HCT116 (cell line): ENCODE measurements at regions not wholly inside any gene's neighbourhood (a gene's known extent, or its start where the extent isn't known, plus 50 kb on each side); places are given as distances from the start of the nearest gene placed in this dataset.

Experiments
- ATAC-seq: fragments of 200-7000 bp; cut with Tn5 transposase; 2 replicates; pipeline ENCODE4 v1.9.1; 2020; ENCODE audit warnings: mild to moderate bottlenecking, moderate library complexity
- BruUV-seq: library from RNA; stranded (reverse); fragments of 400-500 nt; replicated peaks from 2 replicates; lab custom pipeline; 2021; lab: Mats Ljungman, UMichigan
- CTCF ChIA-PET: fragments of 300-600 bp; sonication (Branson Sonifier 250); formaldehyde crosslinking; loops from one replicate; lab custom pipeline; 2021; ENCODE audit warnings: antibody characterized with exemption; lab: Charles Lee
- POLR2A ChIA-PET: fragments of 300-600, 350-600 bp; sonication (Branson Sonifier 250); formaldehyde crosslinking; loops from one replicate; lab custom pipeline; 2021; ENCODE audit warnings: antibody characterized with exemption; lab: Charles Lee
- RAD21 ChIA-PET, 2 experiments: fragments of 300-600 bp; sonication (Branson Sonifier 250); formaldehyde crosslinking; loops; one replicate each; lab custom pipeline; 2023; ENCODE audit warnings: low total read pairs in 2 of 2; ENCODE audit not compliant: uncharacterized antibody in 2 of 2, unreplicated experiment in 2 of 2, low non-redundant PET in 1 of 2; lab: Charles Lee
- DNase-seq: peaks from one replicate; pipeline ENCODE4 v3.0.0-alpha.2; 2010; ENCODE audit warnings: low read depth, low spot score
- H2AFZ ChIP-seq: fragments of 200-600 bp; shearing (Covaris generic), sonication (generic); 2 replicates; pipeline ENCODE4 v1.6.1; 2017; ENCODE audit warnings: low read depth, mixed run types, mixed read lengths, antibody characterized with exemption, low read length; ENCODE audit not compliant: poor library complexity, severe bottlenecking
- H3K27ac ChIP-seq: 2 replicates; pipeline ENCODE4 v1.5.1; 2012; ENCODE audit warnings: low read depth, low read length
- H3K27me3 ChIP-seq: fragments of 200-600 bp; sonication (generic); 2 replicates; pipeline ENCODE4 v1.6.1; 2016; ENCODE audit warnings: mixed run types, low read length, mixed read lengths; ENCODE audit not compliant: insufficient read depth
- H3K36me3 ChIP-seq, 2 experiments: fragments of 200-500 bp in 1 of 2; fragments of 200-600 bp in 1 of 2; sonication (Bioruptor generic) in 1 of 2; sonication (generic) in 1 of 2; 2 replicates each; pipeline versions ENCODE4 v1.5.1 to v1.6.1; 2014 to 2016; ENCODE audit warnings: low read length in 2 of 2, inconsistent platforms in 1 of 2, mixed read lengths in 1 of 2, mixed run types in 1 of 2; ENCODE audit not compliant: insufficient read depth in 2 of 2, control insufficient read depth in 1 of 2
- H3K4me1 ChIP-seq, 2 experiments: fragments of 200-600 bp in 1 of 2; sonication (generic) in 1 of 2; 2 replicates each; pipeline versions ENCODE4 v1.5.1 to v1.6.1; 2012 to 2017; ENCODE audit warnings: low read length in 2 of 2, inconsistent platforms in 1 of 2, mild to moderate bottlenecking in 1 of 2, mixed read lengths in 1 of 2, mixed run types in 1 of 2, moderate library complexity in 1 of 2; ENCODE audit not compliant: insufficient read depth in 2 of 2, control insufficient read depth in 1 of 2
- H3K4me2 ChIP-seq: fragments of 200-600 bp; sonication (generic); 2 replicates; pipeline ENCODE4 v1.6.1; 2017; ENCODE audit warnings: mixed run types, low read length, mixed read lengths
- H3K4me3 ChIP-seq, 2 experiments: fragments of 200-600 bp in 1 of 2; sonication (generic) in 1 of 2; replicated peaks in 1 of 2; 2 replicates each; pipeline ENCODE4 v1.5.1; 2011 to 2016; ENCODE audit warnings: low read length in 2 of 2, control low read depth in 1 of 2, low read depth in 1 of 2, mild to moderate bottlenecking in 1 of 2, mixed read lengths in 1 of 2, mixed run types in 1 of 2
- H3K79me2 ChIP-seq: fragments of 200-600 bp; sonication (generic); 2 replicates; pipeline ENCODE4 v1.6.1; 2017; ENCODE audit warnings: mild to moderate bottlenecking, mixed run types, low read length, moderate library complexity, mixed read lengths; ENCODE audit not compliant: insufficient read depth
- H3K9ac ChIP-seq: fragments of 200-600 bp; sonication (generic); 2 replicates; pipeline ENCODE4 v1.6.1; 2016; ENCODE audit warnings: low read length, mixed read lengths
- H3K9me2 ChIP-seq: fragments of 200-600 bp; sonication (generic), shearing (Covaris generic); 2 replicates; pipeline ENCODE4 v1.6.1; 2017; ENCODE audit warnings: mixed run types, mild to moderate bottlenecking, moderate library complexity; ENCODE audit not compliant: insufficient read depth
- H3K9me3 ChIP-seq, 2 experiments: fragments of 200-500 bp in 1 of 2; fragments of 200-600 bp in 1 of 2; sonication (Bioruptor generic) in 1 of 2; sonication (generic) in 1 of 2; 2 replicates each; pipeline ENCODE4 v1.6.1; 2014 to 2017; ENCODE audit warnings: low read length in 2 of 2, mixed read lengths in 2 of 2, inconsistent platforms in 1 of 2, low read depth in 1 of 2, mild to moderate bottlenecking in 1 of 2, mixed run types in 1 of 2, moderate library complexity in 1 of 2; ENCODE audit not compliant: control insufficient read depth in 1 of 2, insufficient read depth in 1 of 2
- H4K20me1 ChIP-seq: fragments of 200-600 bp; sonication (generic), shearing (Covaris generic); 2 replicates; pipeline ENCODE4 v1.6.1; 2017; ENCODE audit warnings: mixed run types, mild to moderate bottlenecking, moderate library complexity; ENCODE audit not compliant: insufficient read depth
- ATF3 ChIP-seq: IDR thresholded peaks from 2 replicates; pipeline ENCODE4 v1.6.1; 2012
- CBX3 ChIP-seq: IDR thresholded peaks from 2 replicates; pipeline ENCODE4 v1.6.1; 2012; ENCODE audit warnings: low read depth
- CTCF ChIP-seq, 3 experiments: fragments of 200-600 bp in 1 of 3; sonication (generic) in 1 of 3; IDR thresholded peaks in 2 of 3; conservative IDR thresholded peaks in 1 of 3; 2 replicates each; pipeline ENCODE4 v1.5.1; 2012 to 2017; ENCODE audit warnings: low read depth in 2 of 3, low read length in 2 of 3, antibody characterized with exemption in 1 of 3, borderline replicate concordance in 1 of 3, control low read depth in 1 of 3, mild to moderate bottlenecking in 1 of 3, mixed read lengths in 1 of 3, mixed run types in 1 of 3, moderate library complexity in 1 of 3; ENCODE audit not compliant: insufficient read depth in 1 of 3
- EGR1 ChIP-seq: IDR thresholded peaks from 2 replicates; pipeline ENCODE4 v1.6.1; 2012; ENCODE audit warnings: low read depth
- ELF1 ChIP-seq: IDR thresholded peaks from 2 replicates; pipeline ENCODE4 v1.6.1; 2012; ENCODE audit warnings: low read depth, borderline replicate concordance
- EZH2 ChIP-seq: fragments of 200-600 bp; sonication (generic); IDR thresholded peaks from 2 replicates; pipeline ENCODE4 v1.6.1; 2017; ENCODE audit warnings: antibody characterized with exemption, mixed run types
- FOSL1 ChIP-seq: IDR thresholded peaks from 2 replicates; pipeline ENCODE4 v1.6.1; 2012; ENCODE audit warnings: low read depth
- JUND ChIP-seq: IDR thresholded peaks from 2 replicates; pipeline ENCODE4 v1.6.1; 2012
- POLR2A ChIP-seq: IDR thresholded peaks from 2 replicates; pipeline ENCODE4 v1.7.0; 2011; ENCODE audit warnings: borderline replicate concordance; ENCODE audit not compliant: insufficient read depth, insufficient read length; ENCODE audit errors: extremely low read depth
- POLR2AphosphoS5 ChIP-seq: IDR thresholded peaks from 2 replicates; pipeline ENCODE4 v1.6.1; 2011; ENCODE audit warnings: mild to moderate bottlenecking, low read depth, low read length, moderate library complexity
- RAD21 ChIP-seq: IDR thresholded peaks from 2 replicates; pipeline ENCODE4 v1.6.1; 2012; ENCODE audit warnings: low read depth, mild to moderate bottlenecking
- SP1 ChIP-seq: IDR thresholded peaks from 2 replicates; pipeline ENCODE4 v1.6.1; 2012; ENCODE audit warnings: low read depth
- SRF ChIP-seq: IDR thresholded peaks from 2 replicates; pipeline ENCODE4 v1.6.1; 2012; ENCODE audit warnings: low read depth
- YY1 ChIP-seq: IDR thresholded peaks from 2 replicates; pipeline ENCODE4 v1.6.1; 2011; ENCODE audit warnings: low read length, low read depth, moderate library complexity, mild to moderate bottlenecking; ENCODE audit not compliant: insufficient replicate concordance; ENCODE audit errors: extremely low read depth
- intact Hi-C: fragments of 100-400 bp; cut with micrococcal nuclease; formaldehyde crosslinking; loops from 2 replicates; pipeline ENCODE4 v1.10.0; 2022
- TF ChIP-seq, protein P1 (sequence below): IDR thresholded peaks from 2 replicates; pipeline ENCODE4 v1.6.1; 2011; ENCODE audit warnings: mild to moderate bottlenecking, low read length, moderate library complexity; ENCODE audit not compliant: insufficient replicate concordance; ENCODE audit errors: extremely low read depth
- TF ChIP-seq, protein P2 (sequence below): IDR thresholded peaks from 2 replicates; pipeline ENCODE4 v1.6.1; 2012
- TF ChIP-seq, protein P3 (sequence below): IDR thresholded peaks from 2 replicates; pipeline ENCODE4 v1.6.1; 2012; ENCODE audit warnings: low read depth

- TF ChIP-seq, protein P1, sequence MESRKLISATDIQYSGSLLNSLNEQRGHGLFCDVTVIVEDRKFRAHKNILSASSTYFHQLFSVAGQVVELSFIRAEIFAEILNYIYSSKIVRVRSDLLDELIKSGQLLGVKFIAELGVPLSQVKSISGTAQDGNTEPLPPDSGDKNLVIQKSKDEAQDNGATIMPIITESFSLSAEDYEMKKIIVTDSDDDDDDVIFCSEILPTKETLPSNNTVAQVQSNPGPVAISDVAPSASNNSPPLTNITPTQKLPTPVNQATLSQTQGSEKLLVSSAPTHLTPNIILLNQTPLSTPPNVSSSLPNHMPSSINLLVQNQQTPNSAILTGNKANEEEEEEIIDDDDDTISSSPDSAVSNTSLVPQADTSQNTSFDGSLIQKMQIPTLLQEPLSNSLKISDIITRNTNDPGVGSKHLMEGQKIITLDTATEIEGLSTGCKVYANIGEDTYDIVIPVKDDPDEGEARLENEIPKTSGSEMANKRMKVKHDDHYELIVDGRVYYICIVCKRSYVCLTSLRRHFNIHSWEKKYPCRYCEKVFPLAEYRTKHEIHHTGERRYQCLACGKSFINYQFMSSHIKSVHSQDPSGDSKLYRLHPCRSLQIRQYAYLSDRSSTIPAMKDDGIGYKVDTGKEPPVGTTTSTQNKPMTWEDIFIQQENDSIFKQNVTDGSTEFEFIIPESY, result no peak
- TF ChIP-seq POLR2AphosphoS5, result no peak
- TF ChIP-seq ATF3, result no peak
Measured at GRCh38 chr9:74348777-74349176, 148.4 kb upstream of the RORB start (continued).

- CTCF ChIA-PET, result no interaction called here
- Histone ChIP-seq H3K9me3 (peaks cover 0 to 4% of the 10 kb centered on the region in 2 experiments; a peak in 1 of 4 replicates), H4K20me1 (no peaks in the 10 kb centered on the region), H3K79me2 (no peaks in the 10 kb centered on the region), H3K27me3 (no peaks in the 10 kb centered on the region), H3K36me3 (no peaks in the 10 kb centered on the region), H3K27ac (no peak overlapping the region), H3K4me2 (no peak overlapping the region), H3K9ac (no peak overlapping the region), H3K4me1 (no peaks in the 10 kb centered on the region), H3K9me2 (no peaks in the 10 kb centered on the region), H2AFZ (no peak overlapping the region), H3K4me3 (no peak overlapping the region)
- TF ChIP-seq FOSL1, result no peak
- TF ChIP-seq SP1, result no peak
- TF ChIP-seq SRF, result no peak
- TF ChIP-seq YY1, result no peak
- no peak for TF ChIP-seq CBX3
- TF ChIP-seq ELF1, result no peak
- TF ChIP-seq, protein P2, sequence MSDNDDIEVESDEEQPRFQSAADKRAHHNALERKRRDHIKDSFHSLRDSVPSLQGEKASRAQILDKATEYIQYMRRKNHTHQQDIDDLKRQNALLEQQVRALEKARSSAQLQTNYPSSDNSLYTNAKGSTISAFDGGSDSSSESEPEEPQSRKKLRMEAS, result no peak
- TF ChIP-seq JUND, result no peak
- no peak for TF ChIP-seq EZH2
- TF ChIP-seq, protein P1, result no peak
- TF ChIP-seq EGR1, result no peak
- TF ChIP-seq, protein P3, sequence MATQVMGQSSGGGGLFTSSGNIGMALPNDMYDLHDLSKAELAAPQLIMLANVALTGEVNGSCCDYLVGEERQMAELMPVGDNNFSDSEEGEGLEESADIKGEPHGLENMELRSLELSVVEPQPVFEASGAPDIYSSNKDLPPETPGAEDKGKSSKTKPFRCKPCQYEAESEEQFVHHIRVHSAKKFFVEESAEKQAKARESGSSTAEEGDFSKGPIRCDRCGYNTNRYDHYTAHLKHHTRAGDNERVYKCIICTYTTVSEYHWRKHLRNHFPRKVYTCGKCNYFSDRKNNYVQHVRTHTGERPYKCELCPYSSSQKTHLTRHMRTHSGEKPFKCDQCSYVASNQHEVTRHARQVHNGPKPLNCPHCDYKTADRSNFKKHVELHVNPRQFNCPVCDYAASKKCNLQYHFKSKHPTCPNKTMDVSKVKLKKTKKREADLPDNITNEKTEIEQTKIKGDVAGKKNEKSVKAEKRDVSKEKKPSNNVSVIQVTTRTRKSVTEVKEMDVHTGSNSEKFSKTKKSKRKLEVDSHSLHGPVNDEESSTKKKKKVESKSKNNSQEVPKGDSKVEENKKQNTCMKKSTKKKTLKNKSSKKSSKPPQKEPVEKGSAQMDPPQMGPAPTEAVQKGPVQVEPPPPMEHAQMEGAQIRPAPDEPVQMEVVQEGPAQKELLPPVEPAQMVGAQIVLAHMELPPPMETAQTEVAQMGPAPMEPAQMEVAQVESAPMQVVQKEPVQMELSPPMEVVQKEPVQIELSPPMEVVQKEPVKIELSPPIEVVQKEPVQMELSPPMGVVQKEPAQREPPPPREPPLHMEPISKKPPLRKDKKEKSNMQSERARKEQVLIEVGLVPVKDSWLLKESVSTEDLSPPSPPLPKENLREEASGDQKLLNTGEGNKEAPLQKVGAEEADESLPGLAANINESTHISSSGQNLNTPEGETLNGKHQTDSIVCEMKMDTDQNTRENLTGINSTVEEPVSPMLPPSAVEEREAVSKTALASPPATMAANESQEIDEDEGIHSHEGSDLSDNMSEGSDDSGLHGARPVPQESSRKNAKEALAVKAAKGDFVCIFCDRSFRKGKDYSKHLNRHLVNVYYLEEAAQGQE, result no peak
- no peak for TF ChIP-seq RAD21
- TF ChIP-seq POLR2A, result no peak
- TF ChIP-seq CTCF (IDR thresholded peaks at IDR 0.05 in 2 of 3, conservative IDR thresholded peaks at IDR 0.05 in 1 of 3; ENCODE audit: borderline replicate concordance in 1 of 3, insufficient read depth in 1 of 3, low read depth in 2 of 3, low read length in 2 of 3), result no peak
- intact Hi-C loops, result no loop called here
- POLR2A ChIA-PET, result no interaction called here
- RAD21 ChIA-PET, result no interaction called here
- DNase-seq (no peak), ATAC-seq (no peak)
- no TSS peak for BruUV-seq
Measured at GRCh38 chr9:74355107-74355506, 142.0 kb upstream of the RORB start.
